Tibial nerve (tissue), 4 donors: ENCODE measurements at regions not wholly inside any gene's neighbourhood (a gene's known extent, or its start where the extent isn't known, plus 50 kb on each side); places are given as distances from the start of the nearest gene placed in this dataset.

Experiments
- EP300 ChIP-seq, 2 donors: sonication (generic); formaldehyde crosslinking; IDR thresholded peaks; one replicate each; pipeline ENCODE4 v1.6.1; 2017; ENCODE audit warnings: antibody characterized with exemption in 2 of 2, mild to moderate bottlenecking in 1 of 2
- TF ChIP-seq, protein P1 (sequence below), 5 experiments: fragments of 200-600 bp in 3 of 5; fragments of 450-650 bp in 2 of 5; sonication (generic) in 3 of 5; IDR thresholded peaks; one replicate each; pipeline ENCODE4 v1.5.1; 2016 to 2019; ENCODE audit warnings: antibody characterized with exemption in 5 of 5, mild to moderate bottlenecking in 3 of 5, moderate library complexity in 2 of 5

DNA sequence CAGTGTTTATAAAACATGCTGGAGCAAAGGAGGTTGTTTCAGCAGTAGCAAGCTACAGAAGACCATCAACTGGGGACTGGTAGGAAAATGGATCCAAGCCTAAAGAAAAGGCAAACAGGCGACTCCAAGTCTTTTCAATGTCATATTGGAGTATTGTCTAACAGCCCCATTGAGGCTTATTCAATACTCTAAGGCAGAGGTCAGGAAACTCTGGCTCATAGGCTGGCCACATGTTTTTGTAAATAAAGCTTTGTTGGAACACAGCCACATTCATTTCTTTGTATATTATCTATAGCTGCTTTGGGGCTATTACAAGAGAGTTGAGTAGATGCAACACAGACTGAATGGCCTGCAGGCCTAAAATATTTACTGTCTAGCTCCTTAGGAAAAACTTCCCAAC, 77.5 kb downstream of the RPL22L1 start:
- TF ChIP-seq, protein P1, sequence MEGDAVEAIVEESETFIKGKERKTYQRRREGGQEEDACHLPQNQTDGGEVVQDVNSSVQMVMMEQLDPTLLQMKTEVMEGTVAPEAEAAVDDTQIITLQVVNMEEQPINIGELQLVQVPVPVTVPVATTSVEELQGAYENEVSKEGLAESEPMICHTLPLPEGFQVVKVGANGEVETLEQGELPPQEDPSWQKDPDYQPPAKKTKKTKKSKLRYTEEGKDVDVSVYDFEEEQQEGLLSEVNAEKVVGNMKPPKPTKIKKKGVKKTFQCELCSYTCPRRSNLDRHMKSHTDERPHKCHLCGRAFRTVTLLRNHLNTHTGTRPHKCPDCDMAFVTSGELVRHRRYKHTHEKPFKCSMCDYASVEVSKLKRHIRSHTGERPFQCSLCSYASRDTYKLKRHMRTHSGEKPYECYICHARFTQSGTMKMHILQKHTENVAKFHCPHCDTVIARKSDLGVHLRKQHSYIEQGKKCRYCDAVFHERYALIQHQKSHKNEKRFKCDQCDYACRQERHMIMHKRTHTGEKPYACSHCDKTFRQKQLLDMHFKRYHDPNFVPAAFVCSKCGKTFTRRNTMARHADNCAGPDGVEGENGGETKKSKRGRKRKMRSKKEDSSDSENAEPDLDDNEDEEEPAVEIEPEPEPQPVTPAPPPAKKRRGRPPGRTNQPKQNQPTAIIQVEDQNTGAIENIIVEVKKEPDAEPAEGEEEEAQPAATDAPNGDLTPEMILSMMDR (IDR thresholded peaks at IDR 0.05) = no peak
- TF ChIP-seq EP300 (IDR thresholded peaks at IDR 0.05) = no peak
